H1 (cell line): ENCODE measurements at regions not wholly inside any gene's neighbourhood (a gene's known extent, or its start where the extent isn't known, plus 50 kb on each side); places are given as distances from the start of the nearest gene placed in this dataset.

ENCODE experiments used
- CEBPB ChIP-seq: IDR thresholded peaks from 2 replicates; pipeline ENCODE4 v1.6.1; 2012; ENCODE audit warnings: low read depth, low read length
- ZNF274 ChIP-seq: IDR thresholded peaks from 2 replicates; pipeline ENCODE4 v1.7.0; 2012; ENCODE audit warnings: low read length, borderline replicate concordance; ENCODE audit errors: extremely low read depth

GRCh38 chrX:6372981-6373380 is 144.3 kb upstream of the NLGN4X start (continued):
- no peak for TF ChIP-seq ZNF274
- no peak for TF ChIP-seq CEBPB
- TF ChIP-seq, all 59 proteins: peak for 0
